MM.1S (cell line): ENCODE measurements at regions not wholly inside any gene's neighbourhood (a gene's known extent, or its start where the extent isn't known, plus 50 kb on each side); places are given as distances from the start of the nearest gene placed in this dataset.
"Not testable (repeated sequence)": the region's sequence is repeated elsewhere in the genome, so short reads cannot be mapped to it uniquely, and the experiment has no call there.

Source experiments
- DNase-seq: peaks from one replicate; pipeline ENCODE4 v3.0.0-alpha.2; 2015
- H2AFZ ChIP-seq: fragments of 300-600 bp; sonication (generic); 2 replicates; pipeline ENCODE4 v1.6.0; 2016; ENCODE audit warnings: antibody characterized with exemption, low read length
- H3F3A ChIP-seq: fragments of 300-600 bp; sonication (generic); 2 replicates; pipeline ENCODE4 v1.6.1; 2016; ENCODE audit warnings: mild to moderate bottlenecking, antibody characterized with exemption, low read length, moderate library complexity, mixed read lengths; ENCODE audit not compliant: insufficient read depth
- H3K27ac ChIP-seq: fragments of 300-600 bp; sonication (generic); 2 replicates; pipeline ENCODE4 v1.5.1; 2016; ENCODE audit warnings: mild to moderate bottlenecking, low read length
- H3K27me3 ChIP-seq: fragments of 300-600 bp; sonication (generic); replicated peaks from 2 replicates; pipeline ENCODE4 v1.6.0; 2016; ENCODE audit warnings: low read length; ENCODE audit not compliant: insufficient read depth
- H3K36me3 ChIP-seq: fragments of 300-600 bp; sonication (generic); replicated peaks from 2 replicates; pipeline ENCODE4 v1.6.1; 2016; ENCODE audit warnings: mild to moderate bottlenecking, low read length, mixed read lengths; ENCODE audit not compliant: insufficient read depth
- H3K4me1 ChIP-seq: fragments of 300-600 bp; sonication (generic); 2 replicates; pipeline ENCODE4 v1.6.1; 2016; ENCODE audit warnings: low read length, mixed read lengths
- H3K4me2 ChIP-seq: fragments of 300-600 bp; sonication (generic); 2 replicates; pipeline ENCODE4 v1.6.0; 2016; ENCODE audit warnings: low read depth, low read length
- H3K4me3 ChIP-seq: fragments of 300-600 bp; sonication (generic); 2 replicates; pipeline ENCODE4 v1.5.1; 2016; ENCODE audit warnings: low read length, mixed read lengths
- H3K79me2 ChIP-seq: fragments of 300-600 bp; sonication (generic); 2 replicates; pipeline ENCODE4 v1.6.1; 2016; ENCODE audit warnings: mixed run types, low read length, mixed read lengths
- H3K9ac ChIP-seq: fragments of 300-600 bp; sonication (generic); 2 replicates; pipeline ENCODE4 v1.6.1; 2016; ENCODE audit warnings: low read length, mixed read lengths
- H3K9me2 ChIP-seq: fragments of 300-600 bp; sonication (generic); replicated peaks from 2 replicates; pipeline ENCODE4 v1.6.1; 2016; ENCODE audit warnings: mild to moderate bottlenecking, low read length, mixed read lengths; ENCODE audit not compliant: insufficient read depth
- H3K9me3 ChIP-seq: fragments of 300-600 bp; sonication (generic); replicated peaks from 2 replicates; pipeline ENCODE4 v1.6.1; 2016; ENCODE audit warnings: mild to moderate bottlenecking, low read length, mixed read lengths; ENCODE audit not compliant: insufficient read depth
- H4K20me1 ChIP-seq: fragments of 300-600 bp; sonication (generic); 2 replicates; pipeline ENCODE4 v1.6.1; 2016; ENCODE audit warnings: mild to moderate bottlenecking, low read length, moderate library complexity, mixed read lengths; ENCODE audit not compliant: insufficient read depth
- CTCF ChIP-seq: fragments of 300-600 bp; sonication (generic); IDR thresholded peaks from 2 replicates; pipeline ENCODE4 v1.5.1; 2016; ENCODE audit warnings: antibody characterized with exemption, low read length, mixed read lengths
- EZH2 ChIP-seq: fragments of 300-600 bp; sonication (generic); optimal IDR thresholded peaks from 2 replicates; pipeline ENCODE3; 2017; ENCODE audit warnings: low read depth, mild to moderate bottlenecking, antibody characterized with exemption, low read length, mixed read lengths
- EZH2phosphoT487 ChIP-seq: fragments of 300-600 bp; sonication (generic); IDR thresholded peaks from 2 replicates; pipeline ENCODE4 v1.6.1; 2018; ENCODE audit warnings: antibody characterized with exemption, low read length

- no peaks in the 10 kb centered on the region for H3K9me3 ChIP-seq
- H3K27ac ChIP-seq: no peak overlapping the region
These were observed 384.3 kb upstream of the PODXL start for GRCh38 chr7:131940621-131941165.

GRCh38 chr7:131938788-131939187 lies 382.4 kb upstream of the PODXL start:
- H4K20me1 ChIP-seq, H3K9me2 ChIP-seq, H3K36me3 ChIP-seq, H3K27me3 ChIP-seq, H3K4me2 ChIP-seq, H3K4me3 ChIP-seq, H3K9ac ChIP-seq, H3K27ac ChIP-seq, H3K9me3 ChIP-seq, H3K4me1 ChIP-seq, DNase-seq, H2AFZ ChIP-seq, H3F3A ChIP-seq, H3K79me2 ChIP-seq: not testable (repeated sequence)

More at GRCh38 chr7:131940621-131941165, 384.3 kb upstream of the PODXL start:
- H3K4me1 ChIP-seq: no peaks in the 10 kb centered on the region
- H4K20me1 ChIP-seq: no peaks in the 10 kb centered on the region
- no peak overlapping the region for H3K9ac ChIP-seq
- H3K36me3 ChIP-seq: no peaks in the 10 kb centered on the region
- H3K9me2 ChIP-seq: no peaks in the 10 kb centered on the region
- H3F3A ChIP-seq: no peaks in the 10 kb centered on the region
- no peak overlapping the region for H3K4me3 ChIP-seq
- no peak for TF ChIP-seq EZH2
- TF ChIP-seq CTCF: no peak
- no peak for TF ChIP-seq EZH2phosphoT487
- DNase-seq: no peak
- H2AFZ ChIP-seq: no peak overlapping the region
- H3K4me2 ChIP-seq: no peak overlapping the region
- H3K27me3 ChIP-seq: peaks cover 9% of the 10 kb centered on the region; the same call in 1 of the 2 replicates
- H3K79me2 ChIP-seq: no peaks in the 10 kb centered on the region

GRCh38 chr7:131937868-131938267 lies 381.4 kb upstream of the PODXL start:
- Histone ChIP-seq H3K27ac (no peak overlapping the region), H3K9ac (no peak overlapping the region), H2AFZ (no peak overlapping the region), H3K9me3 (no peaks in the 10 kb centered on the region), H3F3A (no peaks in the 10 kb centered on the region), H3K4me3 (no peak overlapping the region), H3K4me2 (no peak overlapping the region), H3K79me2 (no peaks in the 10 kb centered on the region), H3K27me3 (no peaks in the 10 kb centered on the region), H3K4me1 (no peaks in the 10 kb centered on the region), H3K36me3 (no peaks in the 10 kb centered on the region), H4K20me1 (no peaks in the 10 kb centered on the region), H3K9me2 (no peaks in the 10 kb centered on the region)
- TF ChIP-seq EZH2phosphoT487: no peak
- TF ChIP-seq CTCF: no peak
- no peak for TF ChIP-seq EZH2
- no peak for DNase-seq

GRCh38 chr7:131935180-131935579 lies 378.8 kb upstream of the PODXL start:
- H3K4me1 ChIP-seq: no peaks in the 10 kb centered on the region
- H3K9me3 ChIP-seq: no peaks in the 10 kb centered on the region
- DNase-seq: no peak
- no peak overlapping the region for H3K4me2 ChIP-seq
- no peak overlapping the region for H3K27ac ChIP-seq
- no peaks in the 10 kb centered on the region for H3K9me2 ChIP-seq
- H3K27me3 ChIP-seq: no peaks in the 10 kb centered on the region
- H3K9ac ChIP-seq: no peak overlapping the region
- no peak for TF ChIP-seq EZH2phosphoT487
- TF ChIP-seq EZH2: no peak
- TF ChIP-seq CTCF: no peak
- H3K36me3 ChIP-seq: no peaks in the 10 kb centered on the region
- H3F3A ChIP-seq: no peaks in the 10 kb centered on the region
- H3K4me3 ChIP-seq: no peak overlapping the region
- H2AFZ ChIP-seq: no peak overlapping the region
- no peaks in the 10 kb centered on the region for H3K79me2 ChIP-seq
- H4K20me1 ChIP-seq: no peaks in the 10 kb centered on the region
